Smooth muscle cell (in vitro differentiated cells): ENCODE measurements at regions not wholly inside any gene's neighbourhood (a gene's known extent, or its start where the extent isn't known, plus 50 kb on each side); places are given as distances from the start of the nearest gene placed in this dataset.

ENCODE experiments used
- DNase-seq: peaks from one replicate; lab custom pipeline; 2025; ENCODE audit not compliant: unreplicated experiment; lab: John Stamatoyannopoulos, UW
- H2AFZ ChIP-seq: fragments of 200-600 bp; sonication (generic); 2 replicates; pipeline ENCODE4 v1.6.0; 2016; ENCODE audit warnings: antibody characterized with exemption, low read depth, mild to moderate bottlenecking
- H3F3A ChIP-seq: fragments of 200-600 bp; sonication (generic); 2 replicates; pipeline ENCODE4 v1.6.0; 2017; ENCODE audit warnings: antibody characterized with exemption, low read depth
- H3K27ac ChIP-seq: fragments of 200-600 bp; sonication (generic); 2 replicates; pipeline ENCODE4 v1.5.1; 2016; ENCODE audit warnings: low read depth, mild to moderate bottlenecking
- H3K27me3 ChIP-seq: fragments of 200-600 bp; sonication (generic); 2 replicates; pipeline ENCODE4 v1.6.1; 2016; ENCODE audit warnings: low read depth, mild to moderate bottlenecking
- H3K36me3 ChIP-seq: fragments of 200-600 bp; sonication (generic); 2 replicates; pipeline ENCODE4 v1.5.1; 2016; ENCODE audit warnings: low read depth
- H3K4me1 ChIP-seq: fragments of 200-600 bp; sonication (generic); 2 replicates; pipeline ENCODE4 v1.5.1; 2016; ENCODE audit warnings: low read depth
- H3K4me2 ChIP-seq: fragments of 200-600 bp; sonication (generic); 2 replicates; pipeline ENCODE4 v1.6.0; 2016; ENCODE audit warnings: mild to moderate bottlenecking
- H3K4me3 ChIP-seq: fragments of 200-600 bp; sonication (generic); 2 replicates; pipeline ENCODE4 v1.5.1; 2016; ENCODE audit warnings: mild to moderate bottlenecking
- H3K79me2 ChIP-seq: fragments of 200-600 bp; sonication (generic); 2 replicates; pipeline ENCODE4 v1.6.0; 2016; ENCODE audit warnings: low read depth, mild to moderate bottlenecking
- H3K9ac ChIP-seq: fragments of 200-600 bp; sonication (generic); 2 replicates; pipeline ENCODE4 v1.6.0; 2016; ENCODE audit warnings: low read depth
- H3K9me3 ChIP-seq: fragments of 200-600 bp; sonication (generic); replicated peaks from 2 replicates; pipeline ENCODE4 v1.5.1; 2016; ENCODE audit warnings: low read depth
- H4K20me1 ChIP-seq: fragments of 200-600 bp; sonication (generic); 2 replicates; pipeline ENCODE4 v1.6.0; 2016; ENCODE audit warnings: low read depth
- CTCF ChIP-seq: fragments of 200-600 bp; sonication (generic); IDR thresholded peaks from 2 replicates; pipeline ENCODE4 v1.5.1; 2017; ENCODE audit warnings: borderline replicate concordance, mild to moderate bottlenecking, antibody characterized with exemption; ENCODE audit not compliant: insufficient read depth, poor library complexity, severe bottlenecking
- WGBS: methylation state at CpG from one replicate; pipeline ENCODE4 v1.1.7; 2016; ENCODE audit warnings: low lambda C conversion rate; 5-methylcytosine and 5-hydroxymethylcytosine counted together

DNA sequence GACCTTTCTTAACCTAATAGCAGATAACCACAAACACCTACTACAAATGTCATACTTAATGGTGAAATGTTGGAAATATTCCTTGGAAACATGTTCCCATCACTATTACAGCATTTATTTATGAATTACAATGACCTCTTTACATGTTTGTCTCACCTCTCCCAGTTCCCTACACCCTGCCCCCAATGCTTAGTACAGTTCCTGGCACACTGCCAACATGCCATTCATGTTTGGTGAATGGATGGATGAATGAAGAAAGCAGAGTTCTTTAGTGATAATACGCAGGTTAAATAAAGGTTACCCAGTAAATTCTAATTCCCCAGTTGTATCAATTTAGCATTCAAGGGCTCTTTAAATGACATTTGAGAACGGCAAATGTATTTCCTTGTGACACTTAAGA, 259.9 kb upstream of the ATP11B start:
- H3F3A ChIP-seq = no peaks in the 10 kb centered on the region
- H2AFZ ChIP-seq = no peak overlapping the region
- no peaks in the 10 kb centered on the region for H3K9me3 ChIP-seq
- 86% methylated on average over 2 of the region's 2 CpGs for WGBS
- peaks cover 10% of the 10 kb centered on the region for H3K4me1 ChIP-seq
- no peak overlapping the region for H3K9ac ChIP-seq
- H3K27me3 ChIP-seq = no peaks in the 10 kb centered on the region
- no peak overlapping the region for H3K4me2 ChIP-seq
- no peak overlapping the region for H3K4me3 ChIP-seq
- no peaks in the 10 kb centered on the region for H3K36me3 ChIP-seq
- H4K20me1 ChIP-seq = no peaks in the 10 kb centered on the region
- no peak for DNase-seq
- H3K27ac ChIP-seq = no peak overlapping the region
- no peak for TF ChIP-seq CTCF
- no peaks in the 10 kb centered on the region for H3K79me2 ChIP-seq

- no peaks in the 10 kb centered on the region for H3K4me1 ChIP-seq
- DNase-seq = no peak
- WGBS = 90% methylated on average over 5 of the region's 5 CpGs
- no peak for TF ChIP-seq CTCF
- no peak overlapping the region for H3K27ac ChIP-seq
- H3K79me2 ChIP-seq = no peaks in the 10 kb centered on the region
- H3K9me3 ChIP-seq = no peaks in the 10 kb centered on the region
- no peaks in the 10 kb centered on the region for H3F3A ChIP-seq
- no peaks in the 10 kb centered on the region for H3K36me3 ChIP-seq
- H3K4me2 ChIP-seq = no peak overlapping the region
- H3K9ac ChIP-seq = no peak overlapping the region
- H3K4me3 ChIP-seq = no peak overlapping the region
- H4K20me1 ChIP-seq = no peaks in the 10 kb centered on the region
- no peak overlapping the region for H2AFZ ChIP-seq
- no peaks in the 10 kb centered on the region for H3K27me3 ChIP-seq
Observed at GRCh38 chr3:182544542-182544941, 248.8 kb upstream of the ATP11B start.

- WGBS = 76% methylated on average over 2 of the region's 2 CpGs
- no peaks in the 10 kb centered on the region for H3K9me3 ChIP-seq
- no peaks in the 10 kb centered on the region for H3F3A ChIP-seq
- H3K4me2 ChIP-seq = no peak overlapping the region
- H3K4me3 ChIP-seq = no peak overlapping the region
- H3K9ac ChIP-seq = no peak overlapping the region
- H4K20me1 ChIP-seq = no peaks in the 10 kb centered on the region
- no peak overlapping the region for H3K27ac ChIP-seq
- H3K36me3 ChIP-seq = no peaks in the 10 kb centered on the region
- no peaks in the 10 kb centered on the region for H3K79me2 ChIP-seq
- H3K4me1 ChIP-seq = peaks cover 16% of the 10 kb centered on the region
- no peaks in the 10 kb centered on the region for H3K27me3 ChIP-seq
- DNase-seq = no peak
- no peak overlapping the region for H2AFZ ChIP-seq
- no peak for TF ChIP-seq CTCF
Observed at GRCh38 chr3:182562274-182562673, 231.0 kb upstream of the ATP11B start.

DNA sequence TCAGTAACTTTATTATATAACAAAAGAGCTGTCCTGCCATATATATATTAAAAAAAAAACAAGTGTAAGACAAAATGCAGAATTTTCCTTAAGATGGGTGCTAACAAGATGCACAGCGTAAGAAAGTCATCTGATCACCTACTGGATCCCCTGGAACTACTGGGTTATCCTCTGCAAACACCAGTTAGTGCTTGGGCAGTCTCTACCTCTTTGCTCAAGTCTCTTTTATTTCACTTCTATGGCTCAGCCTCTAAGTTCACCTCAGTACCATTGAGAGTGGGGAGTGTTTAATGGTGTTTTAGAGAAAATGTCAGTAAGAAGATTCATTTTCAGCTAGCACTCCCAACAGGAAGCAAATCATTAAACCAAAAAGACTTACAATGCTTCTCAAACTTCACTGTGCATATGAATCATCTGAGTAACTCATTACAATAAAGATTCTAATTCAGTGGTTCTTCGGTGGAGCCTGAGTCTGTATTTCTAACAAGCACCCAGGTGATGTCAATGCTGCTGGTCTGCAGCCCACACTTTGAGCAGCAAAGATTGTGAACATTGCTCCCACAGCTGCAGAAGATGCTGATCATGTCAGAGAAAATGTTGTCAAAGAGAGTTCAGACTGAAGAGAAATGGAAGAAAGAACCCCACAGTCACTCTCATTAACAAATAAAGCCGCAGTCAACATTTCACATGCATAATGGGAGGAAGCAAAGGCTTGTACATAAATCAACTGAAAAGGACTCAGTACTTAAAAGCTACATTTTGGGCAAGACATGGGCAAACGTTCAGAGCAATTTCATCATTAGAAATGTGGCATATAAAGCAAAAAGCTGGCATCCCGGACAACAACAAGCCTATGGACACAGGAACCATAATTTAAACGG, 227.1 kb upstream of the ATP11B start:
- H3K9me3 ChIP-seq = no peaks in the 10 kb centered on the region
- H3K27me3 ChIP-seq = no peaks in the 10 kb centered on the region
- DNase-seq = no peak
- H3K27ac ChIP-seq = no peak overlapping the region
- H3K4me2 ChIP-seq = no peak overlapping the region
- H3K4me3 ChIP-seq = no peak overlapping the region
- no peaks in the 10 kb centered on the region for H3F3A ChIP-seq
- no peak for TF ChIP-seq CTCF
- no peak overlapping the region for H3K9ac ChIP-seq
- no peak overlapping the region for H2AFZ ChIP-seq
- no peaks in the 10 kb centered on the region for H3K36me3 ChIP-seq
- H3K79me2 ChIP-seq = no peaks in the 10 kb centered on the region
- H3K4me1 ChIP-seq = peaks cover 23% of the 10 kb centered on the region
- H4K20me1 ChIP-seq = no peaks in the 10 kb centered on the region
- 76% methylated on average over 6 of the region's 6 CpGs for WGBS
